H1 (cell line): ENCODE measurements at regions not wholly inside any gene's neighbourhood (a gene's known extent, or its start where the extent isn't known, plus 50 kb on each side); places are given as distances from the start of the nearest gene placed in this dataset.

Experiments used
- CTCF ChIA-PET: fragments of 300-600 bp; sonication (Branson Sonifier 250); formaldehyde crosslinking; loops from one replicate; lab custom pipeline; 2021; ENCODE audit not compliant: partially characterized antibody; lab: Charles Lee
- POLR2A ChIA-PET: fragments of 300-600 bp; sonication (Branson Sonifier 250); formaldehyde crosslinking; loops from one replicate; lab custom pipeline; 2021; ENCODE audit warnings: inconsistent platforms; ENCODE audit not compliant: partially characterized antibody; lab: Charles Lee
- DNase-seq, 2 experiments: peaks; one replicate each; pipeline versions ENCODE4 v3.0.0 to v3.0.0-alpha.2; 2010 to 2022; ENCODE audit warnings: low spot score in 2 of 2, low read depth in 1 of 2, mixed read lengths in 1 of 2
- FAIRE-seq: peaks from 2 replicates; lab custom pipeline; 2011; peaks lifted over from hg19 to GRCh38; lab: Jason Lieb, UNC
- H2AFZ ChIP-seq: 2 replicates; pipeline ENCODE4 v1.8.1; 2012; ENCODE audit warnings: low read length, inconsistent platforms
- H2AK5ac ChIP-seq: 2 replicates; pipeline ENCODE4 v1.6.1; 2013; ENCODE audit warnings: low read depth, low read length
- H2BK120ac ChIP-seq: replicated peaks from 2 replicates; pipeline ENCODE3; 2013; ENCODE audit warnings: low read depth, low read length, inconsistent platforms
- H2BK12ac ChIP-seq: 2 replicates; pipeline ENCODE4 v1.6.1; 2013; ENCODE audit warnings: low read depth, low read length
- H2BK15ac ChIP-seq: 2 replicates; pipeline ENCODE4 v1.6.1; 2013; ENCODE audit warnings: low read length
- H2BK20ac ChIP-seq: 2 replicates; pipeline ENCODE4 v1.6.1; 2013; ENCODE audit warnings: low read length
- H2BK5ac ChIP-seq: 2 replicates; pipeline ENCODE4 v1.6.1; 2013; ENCODE audit warnings: low read depth, low read length
- H3K14ac ChIP-seq: 2 replicates; pipeline ENCODE4 v1.6.1; 2013; ENCODE audit warnings: inconsistent platforms; ENCODE audit not compliant: insufficient read length
- H3K18ac ChIP-seq: 2 replicates; pipeline ENCODE4 v1.6.1; 2013; ENCODE audit warnings: low read length; ENCODE audit errors: extremely low read depth
- H3K23ac ChIP-seq: 2 replicates; pipeline ENCODE4 v1.6.1; 2013; ENCODE audit warnings: inconsistent platforms; ENCODE audit not compliant: insufficient read length
- H3K23me2 ChIP-seq: 2 replicates; pipeline ENCODE4 v1.6.1; 2013; ENCODE audit warnings: low read depth, low read length
- H3K27ac ChIP-seq: 2 replicates; pipeline ENCODE4 v1.6.1; 2011; ENCODE audit warnings: low read depth, low read length, inconsistent platforms
- H3K27me3 ChIP-seq, 4 experiments: replicated peaks in 1 of 4; 1 replicate in 1 of 4; 2 replicates in 3 of 4; pipeline versions ENCODE4 v1.6.1 to v1.8.1; 2011 to 2013; ENCODE audit warnings: low read length in 3 of 4, mild to moderate bottlenecking in 3 of 4, inconsistent platforms in 2 of 4, mixed read lengths in 2 of 4, moderate library complexity in 1 of 4; ENCODE audit not compliant: control insufficient read depth in 3 of 4, insufficient read depth in 3 of 4; ENCODE audit errors: extremely low read depth in 1 of 4
- H3K36me3 ChIP-seq, 4 experiments: 2 replicates each; pipeline versions ENCODE4 v1.6.1 to v1.8.1; 2011 to 2013; ENCODE audit warnings: mild to moderate bottlenecking in 4 of 4, low read length in 3 of 4, moderate library complexity in 2 of 4, control low read depth in 1 of 4, inconsistent platforms in 1 of 4; ENCODE audit not compliant: insufficient read depth in 4 of 4, control insufficient read depth in 2 of 4
- H3K4ac ChIP-seq: replicated peaks from 2 replicates; pipeline ENCODE3; 2013; ENCODE audit warnings: low read length, low read depth, mixed read lengths, inconsistent platforms; ENCODE audit not compliant: insufficient read length
- H3K4me1 ChIP-seq, 4 experiments: replicated peaks in 1 of 4; 1 replicate in 1 of 4; 2 replicates in 3 of 4; pipeline versions ENCODE4 v1.6.1 to v1.8.1; 2011 to 2013; ENCODE audit warnings: low read length in 3 of 4, inconsistent platforms in 2 of 4, mixed read lengths in 1 of 4; ENCODE audit not compliant: insufficient read depth in 4 of 4, control insufficient read depth in 3 of 4
- H3K4me2 ChIP-seq, 2 experiments: 2 replicates each; pipeline versions ENCODE4 v1.6.1 to v1.8.1; 2011 to 2013; ENCODE audit warnings: low read depth in 2 of 2, low read length in 2 of 2, control low read depth in 1 of 2, inconsistent platforms in 1 of 2, mild to moderate bottlenecking in 1 of 2; ENCODE audit not compliant: insufficient read depth in 1 of 2
- H3K4me3 ChIP-seq, 4 experiments: fragments of 200-600, 300-600 bp in 1 of 4; sonication (generic), shearing (Covaris generic), sonication (Bioruptor Twin) in 1 of 4; 2 replicates each; pipeline versions ENCODE4 v1.5.1 to v1.8.1; 2011 to 2016; ENCODE audit warnings: low read length in 4 of 4, low read depth in 3 of 4, control low read depth in 2 of 4, inconsistent platforms in 2 of 4, mild to moderate bottlenecking in 2 of 4, mixed read lengths in 1 of 4, moderate library complexity in 1 of 4; ENCODE audit not compliant: insufficient read depth in 2 of 4; ENCODE audit errors: extremely low read depth in 1 of 4
- H3K56ac ChIP-seq: replicated peaks from 2 replicates; pipeline ENCODE3; 2013; ENCODE audit warnings: low read depth, mild to moderate bottlenecking, mixed read lengths, low read length, inconsistent platforms; ENCODE audit not compliant: insufficient read length
- H3K79me1 ChIP-seq: 2 replicates; pipeline ENCODE4 v1.6.1; 2013; ENCODE audit warnings: low read depth, low read length, control low read depth
- H3K79me2 ChIP-seq, 2 experiments: 2 replicates each; pipeline versions ENCODE4 v1.6.1 to v1.8.1; 2012 to 2013; ENCODE audit warnings: low read length in 2 of 2, mild to moderate bottlenecking in 2 of 2, inconsistent platforms in 1 of 2; ENCODE audit not compliant: insufficient read depth in 2 of 2, control insufficient read depth in 1 of 2
- H3K9ac ChIP-seq, 4 experiments: replicated peaks in 1 of 4; 1 replicate in 1 of 4; 2 replicates in 3 of 4; pipeline versions ENCODE4 v1.6.1 to v1.8.1; 2011 to 2013; ENCODE audit warnings: low read depth in 3 of 4, low read length in 3 of 4, control low read depth in 2 of 4, mild to moderate bottlenecking in 2 of 4, moderate library complexity in 2 of 4, inconsistent platforms in 1 of 4; ENCODE audit errors: extremely low read depth in 1 of 4
- H3K9me3 ChIP-seq, 2 experiments: 2 replicates each; pipeline versions ENCODE4 v1.6.1 to v1.8.1; 2012 to 2013; ENCODE audit warnings: mild to moderate bottlenecking in 2 of 2, moderate library complexity in 2 of 2, control low read depth in 1 of 2, inconsistent platforms in 1 of 2, low read depth in 1 of 2, low read length in 1 of 2, mixed read lengths in 1 of 2; ENCODE audit not compliant: insufficient read depth in 2 of 2
- H4K20me1 ChIP-seq, 2 experiments: replicated peaks in 1 of 2; 2 replicates each; pipeline versions ENCODE3 to v1.8.1; 2011 to 2013; ENCODE audit warnings: inconsistent platforms in 2 of 2, low read length in 2 of 2, mild to moderate bottlenecking in 1 of 2; ENCODE audit not compliant: insufficient read depth in 2 of 2, control insufficient read depth in 1 of 2
- H4K5ac ChIP-seq: 2 replicates; pipeline ENCODE4 v1.6.1; 2013; ENCODE audit warnings: low read length, low read depth, mixed read lengths, inconsistent platforms; ENCODE audit not compliant: insufficient read length
- H4K8ac ChIP-seq: 2 replicates; pipeline ENCODE4 v1.8.0; 2013; ENCODE audit warnings: mild to moderate bottlenecking, moderate library complexity, low read length, inconsistent platforms; ENCODE audit not compliant: insufficient read depth; ENCODE audit errors: extremely low read depth
- H4K91ac ChIP-seq: replicated peaks from 2 replicates; pipeline ENCODE3; 2013; ENCODE audit warnings: low read length, mixed read lengths, inconsistent platforms; ENCODE audit not compliant: insufficient read length
- ASH2L ChIP-seq: fragments of 200-600, 300-600 bp; sonication (generic); IDR thresholded peaks from one replicate; pipeline ENCODE4 v1.7.1; 2017; ENCODE audit warnings: low read length
- BCL11A ChIP-seq, 2 experiments: IDR thresholded peaks; one replicate each; pipeline ENCODE4 v1.6.1; 2011; ENCODE audit warnings: low read depth in 2 of 2, low read length in 2 of 2, mild to moderate bottlenecking in 2 of 2
- EP300 ChIP-seq, 2 experiments: IDR thresholded peaks; 1 replicate in 1 of 2; 2 replicates in 1 of 2; pipeline ENCODE4 v1.6.1; 2011 to 2012; ENCODE audit warnings: low read depth in 2 of 2, low read length in 2 of 2, mild to moderate bottlenecking in 2 of 2, borderline replicate concordance in 1 of 2, inconsistent platforms in 1 of 2, moderate library complexity in 1 of 2
- GABPA ChIP-seq: IDR thresholded peaks from 2 replicates; pipeline ENCODE4 v1.6.1; 2011; ENCODE audit warnings: mild to moderate bottlenecking, low read length, moderate library complexity, borderline replicate concordance; ENCODE audit not compliant: insufficient read depth
- GTF2F1 ChIP-seq: IDR thresholded peaks from 2 replicates; pipeline ENCODE4 v1.6.1; 2012; ENCODE audit warnings: low read depth, low read length, improper control_type of control experiment, borderline replicate concordance
- NANOG ChIP-seq: IDR thresholded peaks from 2 replicates; pipeline ENCODE4 v1.6.1; 2011; ENCODE audit warnings: low read length, low read depth, mild to moderate bottlenecking, inconsistent platforms; ENCODE audit not compliant: insufficient read depth, poor library complexity, severe bottlenecking
- POLR2A ChIP-seq, 2 experiments: IDR thresholded peaks; 1 replicate in 1 of 2; 2 replicates in 1 of 2; pipeline ENCODE4 v1.6.1; 2011; ENCODE audit warnings: low read depth in 2 of 2, low read length in 2 of 2, mild to moderate bottlenecking in 2 of 2; ENCODE audit errors: control extremely low read depth in 1 of 2
- SAP30 ChIP-seq: fragments of 300-600 bp; sonication (generic); IDR thresholded peaks from 2 replicates; pipeline ENCODE4 v1.7.1; 2012; ENCODE audit warnings: low read length, moderate library complexity, mild to moderate bottlenecking, inconsistent platforms; ENCODE audit not compliant: insufficient read depth, insufficient replicate concordance
- SIRT6 ChIP-seq: IDR thresholded peaks from one replicate; pipeline ENCODE4 v1.7.1; 2012; ENCODE audit warnings: low read length, inconsistent platforms
- TEAD4 ChIP-seq: IDR thresholded peaks from 2 replicates; pipeline ENCODE4 v1.6.1; 2012; ENCODE audit warnings: low read depth, low read length, inconsistent platforms, mixed read lengths
- WGBS, 2 experiments: shearing (Covaris generic) in 1 of 2; methylation state at CpG; one replicate each; pipeline versions ENCODE4 v1.1.6 to v1.1.7; 2013 to 2015; ENCODE audit warnings: low lambda C conversion rate in 2 of 2, mixed read lengths in 2 of 2, inconsistent platforms in 1 of 2, low coverage in 1 of 2, missing lambda C conversion rate in 1 of 2; ENCODE audit not compliant: insufficient replicate concordance in 2 of 2, insufficient coverage in 1 of 2, insufficient read length in 1 of 2; ENCODE audit errors: extremely low coverage in 1 of 2, missing lambda C conversion rate in 1 of 2; 5-methylcytosine and 5-hydroxymethylcytosine counted together

DNA sequence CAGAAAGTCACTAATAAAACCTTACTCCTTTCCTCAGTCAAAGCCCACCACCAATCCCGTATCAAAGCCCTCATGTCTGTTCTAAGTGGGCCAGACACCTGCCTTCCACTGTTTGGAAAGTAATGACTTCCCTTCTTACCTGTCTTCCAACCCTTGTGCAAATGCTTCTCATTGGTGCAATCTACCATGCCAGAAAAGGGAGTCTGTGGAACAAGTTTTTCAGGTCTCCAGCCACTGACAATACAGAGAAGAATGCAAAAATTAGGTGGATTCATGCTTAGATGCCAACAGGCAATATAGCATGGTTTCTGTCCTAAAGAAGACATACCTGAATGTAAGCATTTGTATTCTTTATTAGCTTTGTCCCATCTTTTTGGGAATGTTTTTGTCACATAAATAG lies 1140.6 kb upstream of the LRRTM1 start:
- TF ChIP-seq POLR2A (IDR thresholded peaks at IDR 0.05; ENCODE audit: control extremely low read depth in 1 of 2, low read depth in 2 of 2, low read length in 2 of 2) (no peak), BCL11A (IDR thresholded peaks at IDR 0.05; ENCODE audit: low read depth in 2 of 2, low read length in 2 of 2) (no peak), GABPA (no peak), ASH2L (no peak), SIRT6 (no peak), NANOG (no peak), TEAD4 (no peak), EP300 (IDR thresholded peaks at IDR 0.05; ENCODE audit: borderline replicate concordance in 1 of 2, low read depth in 2 of 2, low read length in 2 of 2) (no peak), GTF2F1 (no peak), SAP30 (no peak)
- no peak overlapping the region; the same call in 1 of the 2 replicates for H2AFZ ChIP-seq
- CTCF ChIA-PET, result no interaction called here
- H3K4ac ChIP-seq, result no peak overlapping the region
- H3K4me3 ChIP-seq, result no peak overlapping the region
- no peaks in the 10 kb centered on the region for H3K9me3 ChIP-seq
- WGBS, 2 experiments, result 30% methylated on average over 1 of the region's 1 CpG; no CpG with 5 or more reads in 1 of the 2 experiments
- no peak overlapping the region for H3K56ac ChIP-seq
- H4K5ac ChIP-seq, result no peak overlapping the region
- H3K9ac ChIP-seq, result no peak overlapping the region
- H2BK12ac ChIP-seq, result no peak overlapping the region
- H4K91ac ChIP-seq, result no peak overlapping the region
- no peak overlapping the region for H4K8ac ChIP-seq
- H3K79me1 ChIP-seq, result no peaks in the 10 kb centered on the region
- H3K23me2 ChIP-seq, result no peaks in the 10 kb centered on the region
- POLR2A ChIA-PET, result no interaction called here
- H3K79me2 ChIP-seq, result no peaks in the 10 kb centered on the region
- DNase-seq, result no peak
- no peaks in the 10 kb centered on the region for H3K27me3 ChIP-seq
- H3K18ac ChIP-seq, result no peak overlapping the region
- H4K20me1 ChIP-seq, result no peaks in the 10 kb centered on the region
- no peak overlapping the region for H3K27ac ChIP-seq
- no peak overlapping the region for H2BK20ac ChIP-seq
- H2BK5ac ChIP-seq, result no peak overlapping the region
- H2BK15ac ChIP-seq, result no peak overlapping the region
- no peak overlapping the region for H2AK5ac ChIP-seq
- no peak overlapping the region for H3K4me2 ChIP-seq
- H3K4me1 ChIP-seq, result no peaks in the 10 kb centered on the region
- FAIRE-seq, result no peak
- no peak overlapping the region for H3K14ac ChIP-seq
- no peak overlapping the region for H2BK120ac ChIP-seq
- no peaks in the 10 kb centered on the region for H3K36me3 ChIP-seq
- no peak overlapping the region for H3K23ac ChIP-seq
